ENCODE measurements at regions not wholly inside any gene's neighbourhood (a gene's known extent, or its start where the extent isn't known, plus 50 kb on each side); places are given as distances from the start of the nearest gene placed in this dataset.

- no peaks in the 10 kb centered on the region for H3K36me3 ChIP-seq (ENCODE audit: control insufficient read depth, insufficient read depth, low read length)
- no peak for DNase-seq (ENCODE audit: low read depth)
- TF ChIP-seq CTCF (IDR thresholded peaks at IDR 0.05; ENCODE audit: insufficient read depth, low read length, severe bottlenecking), result no peak
- H3K27me3 ChIP-seq (ENCODE audit: control insufficient read depth, insufficient read depth, low read length), result no peaks in the 10 kb centered on the region
- no peak overlapping the region for H3K4me3 ChIP-seq (ENCODE audit: low read depth, low read length)
- FAIRE-seq, result no peak
Measured at GRCh38 chr5:117186751-117187150, 612.1 kb upstream of the SEMA6A start.

- no peak for TF ChIP-seq CTCF (IDR thresholded peaks at IDR 0.05; ENCODE audit: insufficient read depth, low read length, severe bottlenecking)
- Histone ChIP-seq H3K4me3 (ENCODE audit: low read depth, low read length) (no peak overlapping the region), H3K36me3 (ENCODE audit: control insufficient read depth, insufficient read depth, low read length) (no peaks in the 10 kb centered on the region), H3K27me3 (ENCODE audit: control insufficient read depth, insufficient read depth, low read length) (no peaks in the 10 kb centered on the region)
- DNase-seq (ENCODE audit: low read depth) (no peak), FAIRE-seq (no peak)
Measured at GRCh38 chr5:117183326-117183725, 608.7 kb upstream of the SEMA6A start.

- TF ChIP-seq CTCF (IDR thresholded peaks at IDR 0.05; ENCODE audit: insufficient read depth, low read length, severe bottlenecking), result no peak
- DNase-seq (ENCODE audit: low read depth) (no peak), FAIRE-seq (no peak)
- Histone ChIP-seq H3K4me3 (ENCODE audit: low read depth, low read length) (no peak overlapping the region), H3K36me3 (ENCODE audit: control insufficient read depth, insufficient read depth, low read length) (no peaks in the 10 kb centered on the region), H3K27me3 (ENCODE audit: control insufficient read depth, insufficient read depth, low read length) (no peaks in the 10 kb centered on the region)
Measured at GRCh38 chr5:117182104-117182503, 607.5 kb upstream of the SEMA6A start.

GRCh38 chr5:117177302-117177701 is 602.7 kb upstream of the SEMA6A start:
- H3K27me3 ChIP-seq (ENCODE audit: control insufficient read depth, insufficient read depth, low read length), result no peaks in the 10 kb centered on the region
- TF ChIP-seq CTCF (IDR thresholded peaks at IDR 0.05; ENCODE audit: insufficient read depth, low read length, severe bottlenecking), result no peak
- no peaks in the 10 kb centered on the region for H3K36me3 ChIP-seq (ENCODE audit: control insufficient read depth, insufficient read depth, low read length)
- FAIRE-seq (no peak), DNase-seq (ENCODE audit: low read depth) (no peak)
- H3K4me3 ChIP-seq (ENCODE audit: low read depth, low read length), result no peak overlapping the region

- no peaks in the 10 kb centered on the region for H3K36me3 ChIP-seq (ENCODE audit: control insufficient read depth, insufficient read depth, low read length)
- TF ChIP-seq CTCF (IDR thresholded peaks at IDR 0.05; ENCODE audit: insufficient read depth, low read length, severe bottlenecking), result no peak
- no peak overlapping the region for H3K4me3 ChIP-seq (ENCODE audit: low read depth, low read length)
- FAIRE-seq (no peak), DNase-seq (ENCODE audit: low read depth) (no peak)
- no peaks in the 10 kb centered on the region for H3K27me3 ChIP-seq (ENCODE audit: control insufficient read depth, insufficient read depth, low read length)
Measured at GRCh38 chr5:117165068-117165467, 590.4 kb upstream of the SEMA6A start.

GRCh38 chr5:117161718-117162335 is 587.2 kb upstream of the SEMA6A start:
- DNase-seq (ENCODE audit: low read depth), result no peak
- H3K36me3 ChIP-seq (ENCODE audit: control insufficient read depth, insufficient read depth, low read length), result no peaks in the 10 kb centered on the region
- FAIRE-seq, result no peak
- no peak overlapping the region for H3K4me3 ChIP-seq (ENCODE audit: low read depth, low read length)
- H3K27me3 ChIP-seq (ENCODE audit: control insufficient read depth, insufficient read depth, low read length), result no peaks in the 10 kb centered on the region
- no peak for TF ChIP-seq CTCF (IDR thresholded peaks at IDR 0.05; ENCODE audit: insufficient read depth, low read length, severe bottlenecking)

All from bronchial epithelial cell (primary cell).